Memory B cell (primary cell): ENCODE measurements at regions not wholly inside any gene's neighbourhood (a gene's known extent, or its start where the extent isn't known, plus 50 kb on each side); places are given as distances from the start of the nearest gene placed in this dataset.

Experiments used
- ATAC-seq: fragments of 150-1000 bp; cut with Tn5 transposase; 2 replicates; pipeline ENCODE4 v1.10.0; 2021; ENCODE audit warnings: low read depth, mild to moderate bottlenecking, moderate library complexity
- DNase-seq, 2 donors: peaks; one replicate each; pipeline ENCODE4 v3.0.0; 2022; ENCODE audit warnings: low spot score in 2 of 2
- H3K27ac Mint-ChIP-seq: one replicate; pipeline ENCODE4 v1.8.0; 2022; ENCODE audit warnings: mild to moderate bottlenecking, moderate library complexity, mixed read lengths
- H3K27me3 Mint-ChIP-seq: one replicate; pipeline ENCODE4 v1.8.0; 2022; ENCODE audit warnings: mixed read lengths
- H3K36me3 Mint-ChIP-seq: one replicate; pipeline ENCODE4 v1.8.0; 2022; ENCODE audit warnings: mild to moderate bottlenecking, mixed read lengths
- H3K4me1 Mint-ChIP-seq: one replicate; pipeline ENCODE4 v1.8.0; 2022; ENCODE audit warnings: mixed read lengths
- H3K4me3 Mint-ChIP-seq: one replicate; pipeline ENCODE4 v1.8.0; 2022; ENCODE audit warnings: mild to moderate bottlenecking, moderate library complexity, mixed read lengths
- H3K9me3 Mint-ChIP-seq: one replicate; pipeline ENCODE4 v1.8.0; 2022; ENCODE audit warnings: mixed read lengths

- ATAC-seq (no peak), DNase-seq (no peak)
- Mint-ChIP-seq H3K4me1 (no peaks in the 10 kb centered on the region), H3K27me3 (no peaks in the 10 kb centered on the region), H3K27ac (no peak overlapping the region), H3K9me3 (peaks cover 5% of the 10 kb centered on the region), H3K36me3 (no peaks in the 10 kb centered on the region), H3K4me3 (no peak overlapping the region)
Measured at GRCh38 chr13:106905380-106906162, 337.6 kb upstream of the ARGLU1 start.

GRCh38 chr13:106899442-106899841 lies 331.5 kb upstream of the ARGLU1 start:
- Mint-ChIP-seq H3K4me3 (no peak overlapping the region), H3K27me3 (no peaks in the 10 kb centered on the region), H3K9me3 (peaks cover 3% of the 10 kb centered on the region), H3K4me1 (no peaks in the 10 kb centered on the region), H3K36me3 (no peaks in the 10 kb centered on the region), H3K27ac (no peak overlapping the region)
- DNase-seq = no peak
- ATAC-seq = no peak

- Mint-ChIP-seq H3K36me3 (no peaks in the 10 kb centered on the region), H3K27me3 (no peaks in the 10 kb centered on the region), H3K4me3 (no peak overlapping the region), H3K4me1 (no peaks in the 10 kb centered on the region), H3K9me3 (peaks cover 3% of the 10 kb centered on the region), H3K27ac (no peak overlapping the region)
- no peak for DNase-seq
- ATAC-seq = no peak
Measured at GRCh38 chr13:106898231-106898630, 330.3 kb upstream of the ARGLU1 start.

GRCh38 chr13:106888148-106888547 lies 320.2 kb upstream of the ARGLU1 start:
- Mint-ChIP-seq H3K4me1 (no peaks in the 10 kb centered on the region), H3K4me3 (no peak overlapping the region), H3K36me3 (no peaks in the 10 kb centered on the region), H3K27ac (no peak overlapping the region), H3K27me3 (no peaks in the 10 kb centered on the region), H3K9me3 (no peaks in the 10 kb centered on the region)
- ATAC-seq (no peak), DNase-seq (no peak)

- Mint-ChIP-seq H3K27me3 (no peaks in the 10 kb centered on the region), H3K4me3 (no peak overlapping the region), H3K4me1 (no peaks in the 10 kb centered on the region), H3K27ac (no peak overlapping the region), H3K36me3 (no peaks in the 10 kb centered on the region), H3K9me3 (no peaks in the 10 kb centered on the region)
- no peak for ATAC-seq
- DNase-seq = no peak
Measured at GRCh38 chr13:106887686-106888085, 319.7 kb upstream of the ARGLU1 start.

- DNase-seq = no peak
- Mint-ChIP-seq H3K36me3 (no peaks in the 10 kb centered on the region), H3K4me3 (no peak overlapping the region), H3K27ac (no peak overlapping the region), H3K27me3 (no peaks in the 10 kb centered on the region), H3K9me3 (no peaks in the 10 kb centered on the region), H3K4me1 (no peaks in the 10 kb centered on the region)
- ATAC-seq = no peak
Measured at GRCh38 chr13:106883976-106884375, 316.0 kb upstream of the ARGLU1 start.

- ATAC-seq = no peak
- no peak for DNase-seq
- Mint-ChIP-seq H3K4me3 (no peak overlapping the region), H3K9me3 (peaks cover 2% of the 10 kb centered on the region), H3K4me1 (no peaks in the 10 kb centered on the region), H3K36me3 (no peaks in the 10 kb centered on the region), H3K27ac (no peak overlapping the region), H3K27me3 (no peaks in the 10 kb centered on the region)
Measured at GRCh38 chr13:106882246-106882645, 314.3 kb upstream of the ARGLU1 start.

GRCh38 chr13:106879806-106880205 lies 311.9 kb upstream of the ARGLU1 start:
- no peaks in the 10 kb centered on the region for H3K4me1 Mint-ChIP-seq
- no peak overlapping the region for H3K27ac Mint-ChIP-seq
- no peaks in the 10 kb centered on the region for H3K27me3 Mint-ChIP-seq
- H3K9me3 Mint-ChIP-seq = peaks cover 2% of the 10 kb centered on the region
- ATAC-seq (no peak), DNase-seq (no peak)
- H3K36me3 Mint-ChIP-seq = no peaks in the 10 kb centered on the region
- H3K4me3 Mint-ChIP-seq = no peak overlapping the region

- ATAC-seq (no peak), DNase-seq (no peak)
- Mint-ChIP-seq H3K4me3 (no peak overlapping the region), H3K27me3 (no peaks in the 10 kb centered on the region), H3K9me3 (peaks cover 2% of the 10 kb centered on the region), H3K36me3 (no peaks in the 10 kb centered on the region), H3K4me1 (no peaks in the 10 kb centered on the region), H3K27ac (no peak overlapping the region)
Measured at GRCh38 chr13:106874323-106874722, 306.4 kb upstream of the ARGLU1 start.

GRCh38 chr13:106873810-106874209 lies 305.9 kb upstream of the ARGLU1 start:
- no peaks in the 10 kb centered on the region for H3K27me3 Mint-ChIP-seq
- H3K4me1 Mint-ChIP-seq = no peaks in the 10 kb centered on the region
- H3K36me3 Mint-ChIP-seq = no peaks in the 10 kb centered on the region
- H3K9me3 Mint-ChIP-seq = peaks cover 2% of the 10 kb centered on the region
- ATAC-seq (no peak), DNase-seq (no peak)
- H3K27ac Mint-ChIP-seq = no peak overlapping the region
- no peak overlapping the region for H3K4me3 Mint-ChIP-seq

GRCh38 chr13:106867249-106867648 lies 299.3 kb upstream of the ARGLU1 start:
- H3K36me3 Mint-ChIP-seq = no peaks in the 10 kb centered on the region

GRCh38 chr13:106865716-106866440 lies 297.9 kb upstream of the ARGLU1 start:
- H3K27me3 Mint-ChIP-seq = peaks cover 3% of the 10 kb centered on the region
- H3K4me1 Mint-ChIP-seq = no peaks in the 10 kb centered on the region
- DNase-seq (no peak), ATAC-seq (no peak)
- no peaks in the 10 kb centered on the region for H3K9me3 Mint-ChIP-seq
- H3K36me3 Mint-ChIP-seq = no peaks in the 10 kb centered on the region
- no peak overlapping the region for H3K27ac Mint-ChIP-seq
- no peak overlapping the region for H3K4me3 Mint-ChIP-seq

More at GRCh38 chr13:106867249-106867648, 299.3 kb upstream of the ARGLU1 start:
- Mint-ChIP-seq H3K27me3 (peaks cover 3% of the 10 kb centered on the region), H3K4me3 (no peak overlapping the region), H3K4me1 (no peaks in the 10 kb centered on the region), H3K27ac (no peak overlapping the region), H3K9me3 (no peaks in the 10 kb centered on the region)
- ATAC-seq = no peak
- DNase-seq = no peak

- no peaks in the 10 kb centered on the region for H3K27me3 Mint-ChIP-seq
- H3K27ac Mint-ChIP-seq = no peak overlapping the region
- peaks cover 2% of the 10 kb centered on the region for H3K9me3 Mint-ChIP-seq
- no peaks in the 10 kb centered on the region for H3K36me3 Mint-ChIP-seq
- no peak for ATAC-seq
- H3K4me1 Mint-ChIP-seq = no peaks in the 10 kb centered on the region
- DNase-seq = no peak
- H3K4me3 Mint-ChIP-seq = no peak overlapping the region
Measured at GRCh38 chr13:106859533-106859904, 291.6 kb upstream of the ARGLU1 start.

GRCh38 chr13:106858903-106859532 lies 291.1 kb upstream of the ARGLU1 start:
- Mint-ChIP-seq H3K9me3 (peaks cover 2% of the 10 kb centered on the region), H3K27me3 (no peaks in the 10 kb centered on the region), H3K36me3 (no peaks in the 10 kb centered on the region), H3K4me3 (no peak overlapping the region), H3K4me1 (no peaks in the 10 kb centered on the region), H3K27ac (no peak overlapping the region)
- ATAC-seq = no peak
- no peak for DNase-seq
